ENCODE measurements at regions not wholly inside any gene's neighbourhood (a gene's known extent, or its start where the extent isn't known, plus 50 kb on each side); places are given as distances from the start of the nearest gene placed in this dataset.

DNA sequence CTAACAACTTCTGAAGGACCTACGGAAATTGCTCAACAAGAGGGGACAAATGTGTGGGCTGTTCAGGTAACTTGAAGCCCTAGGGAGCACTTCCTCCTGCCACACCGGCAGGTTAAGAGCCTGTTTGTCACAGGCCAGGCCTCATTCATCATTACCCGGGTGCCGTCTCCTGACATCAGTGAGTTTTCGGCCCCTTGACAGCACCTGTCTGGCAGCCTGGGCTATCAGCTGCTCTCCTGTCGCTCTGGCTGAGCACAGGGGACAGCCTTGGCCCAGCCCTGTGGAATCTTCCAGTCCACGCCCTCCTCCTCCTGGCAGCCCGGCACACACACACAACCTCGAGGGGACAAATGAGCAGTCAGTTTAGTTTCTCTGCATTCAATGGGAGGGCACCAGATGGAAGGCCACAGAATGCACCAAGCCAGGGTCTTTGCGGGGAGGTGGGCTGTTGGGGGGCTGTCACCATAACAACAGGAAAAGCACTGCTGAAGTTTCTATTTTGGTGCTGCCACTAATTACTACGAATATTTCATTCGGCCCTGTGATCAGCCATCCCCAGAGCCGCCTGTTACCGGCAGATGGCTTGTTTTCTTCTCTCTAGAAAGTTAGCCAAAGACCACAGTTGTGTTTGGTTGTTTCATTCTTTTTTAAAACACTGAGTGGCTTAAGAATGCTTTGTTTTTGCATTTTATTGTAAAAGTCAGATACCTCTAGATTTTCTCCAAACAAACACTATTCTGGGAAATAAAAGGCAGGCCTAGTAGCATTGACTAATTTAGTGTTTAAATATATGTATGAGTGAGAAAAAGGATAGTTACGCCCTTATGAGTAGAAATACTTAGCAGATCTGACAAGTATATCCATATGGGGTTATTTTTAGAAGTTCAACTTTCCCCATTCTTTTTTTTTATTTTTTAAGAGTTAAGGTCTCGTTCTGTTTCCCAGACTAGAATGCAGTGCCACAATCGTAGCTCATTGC lies 189.9 kb upstream of the NDUFV2 start:
- Histone ChIP-seq H2AK5ac (ENCODE audit: low read depth, low read length) (no peak overlapping the region), H4K91ac (replicated peaks; ENCODE audit: insufficient read length, low read length) (no peak overlapping the region), H3K36me3 (ENCODE audit: control insufficient read depth in 2 of 4, insufficient read depth in 4 of 4, low read length in 3 of 4) (no peaks in the 10 kb centered on the region), H3K18ac (ENCODE audit: extremely low read depth, low read length) (no peak overlapping the region), H2BK12ac (ENCODE audit: low read depth, low read length) (0 out of 2 replicates have a peak overlapping the region, but pooled peaks have one; percentile 17), H3K4ac (replicated peaks; ENCODE audit: insufficient read length, low read depth, low read length) (no peak overlapping the region), H2AFZ (ENCODE audit: low read length) (no peak overlapping the region), H4K5ac (ENCODE audit: insufficient read length, low read depth, low read length) (no peak overlapping the region), H3K79me2 (ENCODE audit: control insufficient read depth in 1 of 2, insufficient read depth in 2 of 2, low read length in 2 of 2) (no peaks in the 10 kb centered on the region), H3K9ac (replicated peaks in 1 of 4; ENCODE audit: extremely low read depth in 1 of 4, low read depth in 3 of 4, low read length in 3 of 4) (no peak overlapping the region), H3K4me2 (ENCODE audit: insufficient read depth in 1 of 2, low read depth in 2 of 2, low read length in 2 of 2) (no peak overlapping the region), H2BK15ac (ENCODE audit: low read length) (no peak overlapping the region), H3K23me2 (ENCODE audit: low read depth, low read length) (peaks cover 2% of the 10 kb centered on the region; the same call in 1 of the 2 replicates), H4K8ac (ENCODE audit: extremely low read depth, insufficient read depth, low read length) (peak overlapping the region; percentile 71; the same call in 1 of the 2 replicates), H2BK5ac (ENCODE audit: low read depth, low read length) (peak overlapping the region; percentile 81; the same call in 1 of the 2 replicates), H3K27me3 (replicated peaks in 1 of 4; ENCODE audit: control insufficient read depth in 3 of 4, extremely low read depth in 1 of 4, insufficient read depth in 3 of 4, low read length in 3 of 4) (no peaks in the 10 kb centered on the region), H3K56ac (replicated peaks; ENCODE audit: insufficient read length, low read depth, low read length) (no peak overlapping the region), H2BK120ac (replicated peaks; ENCODE audit: low read depth, low read length) (no peak overlapping the region), H3K9me3 (ENCODE audit: insufficient read depth in 2 of 2, low read depth in 1 of 2, low read length in 1 of 2) (peaks cover 12 to 15% of the 10 kb centered on the region in 2 experiments), H3K23ac (ENCODE audit: insufficient read length) (no peak overlapping the region), H3K4me1 (replicated peaks in 1 of 4; ENCODE audit: control insufficient read depth in 3 of 4, insufficient read depth in 4 of 4, low read length in 3 of 4) (no peaks in the 10 kb centered on the region; a peak in 3 of 7 replicates), H3K4me3 (ENCODE audit: extremely low read depth in 1 of 4, insufficient read depth in 2 of 4, low read depth in 3 of 4, low read length in 4 of 4) (no peak overlapping the region), H4K20me1 (replicated peaks in 1 of 2; ENCODE audit: control insufficient read depth in 1 of 2, insufficient read depth in 2 of 2, low read length in 2 of 2) (no peaks in the 10 kb centered on the region), H3K27ac (ENCODE audit: low read depth, low read length) (no peak overlapping the region), H3K14ac (ENCODE audit: insufficient read length) (no peak overlapping the region), H3K79me1 (ENCODE audit: low read depth, low read length) (no peaks in the 10 kb centered on the region), H2BK20ac (ENCODE audit: low read length) (no peak overlapping the region)
- ChIA-PET CTCF (ENCODE audit: partially characterized antibody) (no interaction called here), POLR2A (ENCODE audit: partially characterized antibody) (interaction anchor here (0.9 kb wide), 1 partner anchor 12 kb away, joined by 3 read pairs; no protein-coding TSS in a partner anchor)
- WGBS, 2 experiments (ENCODE audit: extremely low coverage in 1 of 2, insufficient coverage in 1 of 2, insufficient read length in 1 of 2, insufficient replicate concordance in 2 of 2, low coverage in 1 of 2, low lambda C conversion rate in 2 of 2, missing lambda C conversion rate in 1 of 2), result 86% methylated on average over 17 of the region's 17 CpGs; no CpG with 5 or more reads in 1 of the 2 experiments
- DNase-seq (ENCODE audit: low read depth in 1 of 2, low spot score in 2 of 2) (no peak), FAIRE-seq (no peak)
- TF ChIP-seq RAD21 (IDR thresholded peaks at IDR 0.05 in 1 of 2, conservative IDR thresholded peaks at IDR 0.05 in 1 of 2; ENCODE audit: low read depth in 2 of 2, low read length in 2 of 2), result peak in 1 of 2 experiments; percentile 30; a peak in 1 of 4 replicates
- TF ChIP-seq, protein P1, sequence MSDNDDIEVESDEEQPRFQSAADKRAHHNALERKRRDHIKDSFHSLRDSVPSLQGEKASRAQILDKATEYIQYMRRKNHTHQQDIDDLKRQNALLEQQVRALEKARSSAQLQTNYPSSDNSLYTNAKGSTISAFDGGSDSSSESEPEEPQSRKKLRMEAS (IDR thresholded peaks at IDR 0.05), result 0 out of 2 replicates have a peak, but pooled peaks have one; percentile 33

All from H1 (cell line).